NB4 (cell line): ENCODE measurements at regions not wholly inside any gene's neighbourhood (a gene's known extent, or its start where the extent isn't known, plus 50 kb on each side); places are given as distances from the start of the nearest gene placed in this dataset.
A peak's percentile ranks its signal among the peaks of the same experiment; 100 is the strongest.
"Not testable (repeated sequence)": the region's sequence is repeated elsewhere in the genome, so short reads cannot be mapped to it uniquely, and the experiment has no call there.

Source experiments
- DNase-seq: peaks from one replicate; pipeline ENCODE4 v3.0.0; 2010; ENCODE audit warnings: low read depth
- H3K4me3 ChIP-seq: one replicate; pipeline ENCODE4 v1.5.1; 2011; ENCODE audit warnings: mild to moderate bottlenecking, low read depth, low read length, moderate library complexity
- MYC ChIP-seq: IDR thresholded peaks from 2 replicates; pipeline ENCODE4 v1.6.1; 2011; ENCODE audit warnings: low read depth, low read length
- POLR2A ChIP-seq: IDR thresholded peaks from 2 replicates; pipeline ENCODE4 v1.6.1; 2011; ENCODE audit warnings: mild to moderate bottlenecking; ENCODE audit not compliant: insufficient read length; ENCODE audit errors: extremely low read depth
- TF ChIP-seq, protein P1 (sequence below): IDR thresholded peaks from 2 replicates; pipeline ENCODE4 v1.6.1; 2011; ENCODE audit warnings: low read depth, low read length
- TF ChIP-seq, protein P2 (sequence below): IDR thresholded peaks from one replicate; pipeline ENCODE4 v1.5.1; 2012; ENCODE audit warnings: low read depth, low read length

- TF ChIP-seq POLR2A (no peak), MYC (no peak)
- TF ChIP-seq, protein P1, sequence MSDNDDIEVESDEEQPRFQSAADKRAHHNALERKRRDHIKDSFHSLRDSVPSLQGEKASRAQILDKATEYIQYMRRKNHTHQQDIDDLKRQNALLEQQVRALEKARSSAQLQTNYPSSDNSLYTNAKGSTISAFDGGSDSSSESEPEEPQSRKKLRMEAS: no peak
- TF ChIP-seq, protein P2, sequence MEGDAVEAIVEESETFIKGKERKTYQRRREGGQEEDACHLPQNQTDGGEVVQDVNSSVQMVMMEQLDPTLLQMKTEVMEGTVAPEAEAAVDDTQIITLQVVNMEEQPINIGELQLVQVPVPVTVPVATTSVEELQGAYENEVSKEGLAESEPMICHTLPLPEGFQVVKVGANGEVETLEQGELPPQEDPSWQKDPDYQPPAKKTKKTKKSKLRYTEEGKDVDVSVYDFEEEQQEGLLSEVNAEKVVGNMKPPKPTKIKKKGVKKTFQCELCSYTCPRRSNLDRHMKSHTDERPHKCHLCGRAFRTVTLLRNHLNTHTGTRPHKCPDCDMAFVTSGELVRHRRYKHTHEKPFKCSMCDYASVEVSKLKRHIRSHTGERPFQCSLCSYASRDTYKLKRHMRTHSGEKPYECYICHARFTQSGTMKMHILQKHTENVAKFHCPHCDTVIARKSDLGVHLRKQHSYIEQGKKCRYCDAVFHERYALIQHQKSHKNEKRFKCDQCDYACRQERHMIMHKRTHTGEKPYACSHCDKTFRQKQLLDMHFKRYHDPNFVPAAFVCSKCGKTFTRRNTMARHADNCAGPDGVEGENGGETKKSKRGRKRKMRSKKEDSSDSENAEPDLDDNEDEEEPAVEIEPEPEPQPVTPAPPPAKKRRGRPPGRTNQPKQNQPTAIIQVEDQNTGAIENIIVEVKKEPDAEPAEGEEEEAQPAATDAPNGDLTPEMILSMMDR: no peak
- DNase-seq: no peak
- H3K4me3 ChIP-seq: no peak overlapping the region
Observed at GRCh38 chr3:74978684-74979083, 364.2 kb upstream of the CNTN3 start.

DNA sequence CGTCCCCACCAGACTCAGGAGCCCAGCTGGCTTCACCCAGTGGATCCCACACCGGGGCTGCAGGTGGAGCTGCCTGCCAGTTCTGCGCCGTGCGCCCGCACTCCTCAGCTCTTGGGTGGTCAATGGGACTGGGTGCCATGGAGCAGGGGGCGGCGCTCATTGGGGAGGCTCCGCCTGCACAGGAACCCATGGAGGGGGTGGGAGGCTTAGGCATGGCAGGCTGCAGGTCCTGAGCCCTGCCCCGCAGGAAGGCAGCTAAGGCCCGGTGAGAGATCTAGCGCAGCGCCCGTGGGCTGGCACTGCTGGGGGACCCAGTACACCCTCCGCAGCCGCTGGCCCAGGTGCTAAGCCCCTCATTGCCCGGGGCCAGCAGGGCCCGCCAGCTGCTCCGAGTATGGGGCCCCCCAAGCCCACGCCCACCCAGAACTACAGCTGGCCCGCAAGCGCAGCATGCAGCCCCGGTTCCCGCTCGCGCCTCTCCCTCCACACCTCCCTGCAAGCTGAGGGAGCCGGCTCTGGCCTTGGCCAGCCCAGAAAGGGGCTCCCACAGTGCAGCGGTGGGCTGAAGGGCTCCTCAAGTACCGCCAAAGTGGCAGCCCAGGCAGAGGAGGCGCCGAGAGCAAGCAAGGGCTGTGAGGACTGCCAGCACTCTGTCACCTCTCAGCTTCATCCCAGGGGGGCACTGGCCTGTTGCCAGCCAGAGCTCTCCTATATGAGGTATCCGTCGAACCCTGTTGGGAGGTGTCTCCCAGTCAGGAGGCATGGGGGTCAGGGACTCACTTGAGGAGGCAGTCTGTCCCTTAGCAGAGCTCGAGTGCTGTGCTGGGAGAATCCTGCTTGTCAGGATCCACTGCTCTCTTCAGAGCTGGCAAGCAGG is 370.8 kb upstream of the CNTN3 start:
- DNase-seq, H3K4me3 ChIP-seq: not testable (repeated sequence)

- no peak overlapping the region for H3K4me3 ChIP-seq
- no peak for DNase-seq
- TF ChIP-seq, protein P2: no peak
- TF ChIP-seq MYC (no peak), POLR2A (no peak)
- TF ChIP-seq, protein P1: no peak
Observed at GRCh38 chr3:74988095-74988494, 373.6 kb upstream of the CNTN3 start.

- TF ChIP-seq, protein P1: no peak
- TF ChIP-seq MYC (no peak), POLR2A (no peak)
- TF ChIP-seq, protein P2: no peak
- no peak for DNase-seq
- no peak overlapping the region for H3K4me3 ChIP-seq
Observed at GRCh38 chr3:74992898-74993297, 378.4 kb upstream of the CNTN3 start.

DNA sequence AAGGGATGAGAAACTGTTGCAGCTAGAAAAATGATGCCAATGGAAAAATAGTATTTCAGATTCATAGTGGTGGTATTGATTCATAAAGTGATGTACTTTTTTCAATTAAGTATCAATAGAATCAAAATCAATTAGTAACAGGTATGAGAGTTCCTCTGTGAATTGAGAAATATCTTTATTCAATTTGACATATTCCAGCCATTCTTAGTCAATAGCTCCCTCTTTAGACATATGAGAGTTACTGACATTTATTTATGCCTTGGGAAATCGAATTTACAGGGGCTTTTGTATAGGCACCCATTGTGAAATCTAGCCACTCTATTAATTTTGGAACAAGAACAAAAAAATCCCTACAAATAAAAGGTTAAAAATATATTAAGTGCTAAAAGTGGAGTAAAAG is 386.9 kb upstream of the CNTN3 start:
- DNase-seq: peak; percentile 28

GRCh38 chr3:75012791-75013331 is 398.4 kb upstream of the CNTN3 start:
- H3K4me3 ChIP-seq: no peak overlapping the region
- no peak for TF ChIP-seq MYC
- no peak for TF ChIP-seq POLR2A
- no peak for DNase-seq

More for the DNA sequence above, 386.9 kb upstream of the CNTN3 start:
- TF ChIP-seq, protein P2: no peak
- TF ChIP-seq POLR2A (no peak), MYC (no peak)
- TF ChIP-seq, protein P1: no peak
- H3K4me3 ChIP-seq: no peak overlapping the region
